Adrenal gland (tissue), 5 donors: ENCODE measurements at regions not wholly inside any gene's neighbourhood (a gene's known extent, or its start where the extent isn't known, plus 50 kb on each side); places are given as distances from the start of the nearest gene placed in this dataset.

ENCODE experiments used
- CTCF ChIP-seq, 6 experiments: fragments of 450-650 bp in 4 of 6; fragments of 200-600 bp in 2 of 6; sonication (generic) in 1 of 6; IDR thresholded peaks; 1 replicate in 5 of 6; 2 replicates in 1 of 6; pipeline versions ENCODE4 v1.5.1 to v1.8.0; 2016 to 2021; ENCODE audit warnings: antibody characterized with exemption in 6 of 6, mild to moderate bottlenecking in 2 of 6, moderate library complexity in 1 of 6
- POLR2A ChIP-seq, 2 donors: fragments of 450-650 bp; IDR thresholded peaks; one replicate each; pipeline ENCODE4 v1.6.1; 2017; ENCODE audit warnings: antibody characterized with exemption in 2 of 2, mild to moderate bottlenecking in 2 of 2, moderate library complexity in 1 of 2
- donor health status: DM: no; HTN: no; CAD: no.

DNA sequence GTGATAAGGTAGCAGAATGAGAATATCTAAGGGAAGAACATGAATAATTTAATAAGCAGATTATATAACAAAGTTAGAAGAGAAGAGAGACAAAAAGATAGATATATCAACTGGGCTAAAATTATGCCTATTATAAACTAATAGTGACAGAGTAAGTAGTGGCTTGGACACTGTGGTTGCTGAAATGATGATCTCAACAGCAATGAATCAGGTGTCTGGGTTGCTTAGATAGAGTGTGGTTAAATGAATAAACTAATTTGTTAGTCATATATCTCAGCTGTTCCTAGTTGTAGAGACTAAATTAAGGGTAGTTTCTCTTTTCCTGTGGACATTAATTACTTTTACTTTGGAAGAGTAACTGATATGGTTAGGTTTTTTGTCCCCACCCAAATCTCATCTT is 1485.4 kb upstream of the CELF4 start:
- TF ChIP-seq POLR2A (IDR thresholded peaks at IDR 0.05), result no peak
- no peak for TF ChIP-seq CTCF (IDR thresholded peaks at IDR 0.05)
